C4-2B (cell line): ENCODE measurements at regions not wholly inside any gene's neighbourhood (a gene's known extent, or its start where the extent isn't known, plus 50 kb on each side); places are given as distances from the start of the nearest gene placed in this dataset.

Experiments
- ZFX ChIP-seq: fragments of 450-650 bp; IDR thresholded peaks from 2 replicates; pipeline ENCODE4 v1.6.1; 2017
- TF ChIP-seq, protein P1 (sequence below): fragments of 450-650 bp; conservative IDR thresholded peaks from 2 replicates; pipeline ENCODE4 v1.5.1; 2017; ENCODE audit warnings: mild to moderate bottlenecking

- TF ChIP-seq, protein P1, sequence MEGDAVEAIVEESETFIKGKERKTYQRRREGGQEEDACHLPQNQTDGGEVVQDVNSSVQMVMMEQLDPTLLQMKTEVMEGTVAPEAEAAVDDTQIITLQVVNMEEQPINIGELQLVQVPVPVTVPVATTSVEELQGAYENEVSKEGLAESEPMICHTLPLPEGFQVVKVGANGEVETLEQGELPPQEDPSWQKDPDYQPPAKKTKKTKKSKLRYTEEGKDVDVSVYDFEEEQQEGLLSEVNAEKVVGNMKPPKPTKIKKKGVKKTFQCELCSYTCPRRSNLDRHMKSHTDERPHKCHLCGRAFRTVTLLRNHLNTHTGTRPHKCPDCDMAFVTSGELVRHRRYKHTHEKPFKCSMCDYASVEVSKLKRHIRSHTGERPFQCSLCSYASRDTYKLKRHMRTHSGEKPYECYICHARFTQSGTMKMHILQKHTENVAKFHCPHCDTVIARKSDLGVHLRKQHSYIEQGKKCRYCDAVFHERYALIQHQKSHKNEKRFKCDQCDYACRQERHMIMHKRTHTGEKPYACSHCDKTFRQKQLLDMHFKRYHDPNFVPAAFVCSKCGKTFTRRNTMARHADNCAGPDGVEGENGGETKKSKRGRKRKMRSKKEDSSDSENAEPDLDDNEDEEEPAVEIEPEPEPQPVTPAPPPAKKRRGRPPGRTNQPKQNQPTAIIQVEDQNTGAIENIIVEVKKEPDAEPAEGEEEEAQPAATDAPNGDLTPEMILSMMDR, result no peak
- TF ChIP-seq ZFX, result no peak
Observed at GRCh38 chr19:28134311-28134710, 1078.6 kb downstream of the UQCRFS1 start.
